DND-41 (cell line): ENCODE measurements at regions not wholly inside any gene's neighbourhood (a gene's known extent, or its start where the extent isn't known, plus 50 kb on each side); places are given as distances from the start of the nearest gene placed in this dataset.
"Not testable (repeated sequence)": the region's sequence is repeated elsewhere in the genome, so short reads cannot be mapped to it uniquely, and the experiment has no call there.

Experiments
- ATAC-seq: fragments of 200-7000 bp; cut with Tn5 transposase; 3 replicates; pipeline ENCODE4 v1.9.1; 2021; ENCODE audit warnings: low read depth; ENCODE audit not compliant: insufficient read depth
- DNase-seq: peaks from one replicate; pipeline ENCODE4 v3.0.0-alpha.2; 2020
- H2AFZ ChIP-seq: 2 replicates; pipeline ENCODE4 v1.6.0; 2012; ENCODE audit warnings: low read depth, low read length
- H3K27ac ChIP-seq: 2 replicates; pipeline ENCODE4 v1.5.1; 2012; ENCODE audit warnings: low read length, inconsistent platforms
- H3K27me3 ChIP-seq: fragments of 200-600 bp; sonication (generic); 2 replicates; pipeline ENCODE4 v1.6.0; 2012; ENCODE audit warnings: low read length, mild to moderate bottlenecking, inconsistent platforms; ENCODE audit not compliant: insufficient read depth, poor library complexity
- H3K36me3 ChIP-seq: 2 replicates; pipeline ENCODE4 v1.5.1; 2012; ENCODE audit warnings: low read length, inconsistent platforms; ENCODE audit not compliant: insufficient read depth
- H3K4me1 ChIP-seq: 2 replicates; pipeline ENCODE4 v1.5.1; 2012; ENCODE audit warnings: mild to moderate bottlenecking, low read length; ENCODE audit not compliant: insufficient read depth
- H3K4me2 ChIP-seq: 2 replicates; pipeline ENCODE4 v1.6.0; 2012; ENCODE audit warnings: mild to moderate bottlenecking, moderate library complexity, low read length, inconsistent platforms; ENCODE audit not compliant: insufficient read depth
- H3K4me3 ChIP-seq, 2 experiments: fragments of 200-600 bp in 1 of 2; shearing (Covaris generic) in 1 of 2; 2 replicates each; pipeline ENCODE4 v1.5.1; 2012 to 2016; ENCODE audit warnings: inconsistent platforms in 2 of 2, low read length in 2 of 2, mild to moderate bottlenecking in 2 of 2, low read depth in 1 of 2, moderate library complexity in 1 of 2
- H3K79me2 ChIP-seq: 2 replicates; pipeline ENCODE4 v1.6.0; 2012; ENCODE audit warnings: low read length, inconsistent platforms; ENCODE audit not compliant: insufficient read depth
- H3K9ac ChIP-seq: 2 replicates; pipeline ENCODE4 v1.6.0; 2012; ENCODE audit warnings: low read depth, mild to moderate bottlenecking, inconsistent platforms, low read length, moderate library complexity
- H3K9me3 ChIP-seq: 2 replicates; pipeline ENCODE4 v1.5.1; 2012; ENCODE audit warnings: low read length, moderate library complexity, mild to moderate bottlenecking, inconsistent platforms; ENCODE audit not compliant: insufficient read depth, severe bottlenecking
- H4K20me1 ChIP-seq: 2 replicates; pipeline ENCODE4 v1.6.0; 2012; ENCODE audit warnings: low read length; ENCODE audit not compliant: insufficient read depth
- EZH2 ChIP-seq: IDR thresholded peaks from 3 replicates; pipeline ENCODE4 v1.6.1; 2012; ENCODE audit warnings: borderline replicate concordance, low read depth, mild to moderate bottlenecking, moderate library complexity, low read length, inconsistent platforms; ENCODE audit not compliant: severe bottlenecking
- TF ChIP-seq, protein P1 (sequence below): IDR thresholded peaks from 2 replicates; pipeline ENCODE4 v1.5.1; 2012; ENCODE audit warnings: borderline replicate concordance, low read length, moderate library complexity, mild to moderate bottlenecking; ENCODE audit not compliant: poor library complexity, severe bottlenecking; ENCODE audit errors: extremely low read depth

DNA sequence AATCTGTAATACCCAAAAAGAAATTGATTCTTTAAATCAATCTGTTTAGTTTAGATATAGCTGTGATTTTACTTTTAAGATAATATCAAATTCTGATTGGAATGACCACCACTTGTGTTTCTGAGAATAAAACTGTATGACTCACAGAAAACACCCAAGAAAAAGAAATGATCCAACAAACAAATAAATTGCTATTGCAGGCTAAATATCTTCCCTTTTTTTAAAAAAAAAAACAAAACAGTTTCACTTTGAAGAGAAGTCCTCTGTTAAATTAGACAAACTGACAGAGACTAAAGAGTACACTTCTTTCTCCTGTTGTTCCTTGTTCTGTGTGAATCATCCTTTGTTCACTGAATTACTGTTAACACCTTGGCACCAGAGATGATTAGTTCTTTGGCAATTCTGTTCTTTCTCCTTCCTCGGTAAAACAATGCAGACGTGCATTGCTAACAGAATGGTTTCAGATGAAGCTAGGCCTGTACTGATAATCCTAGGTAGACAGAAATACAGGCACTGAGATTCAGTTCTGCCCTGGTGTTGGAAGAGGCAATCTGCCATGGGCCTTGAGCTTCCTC lies 895.2 kb upstream of the CITED2 start:
- no peak for ATAC-seq
- no peaks in the 10 kb centered on the region for H4K20me1 ChIP-seq

DNA sequence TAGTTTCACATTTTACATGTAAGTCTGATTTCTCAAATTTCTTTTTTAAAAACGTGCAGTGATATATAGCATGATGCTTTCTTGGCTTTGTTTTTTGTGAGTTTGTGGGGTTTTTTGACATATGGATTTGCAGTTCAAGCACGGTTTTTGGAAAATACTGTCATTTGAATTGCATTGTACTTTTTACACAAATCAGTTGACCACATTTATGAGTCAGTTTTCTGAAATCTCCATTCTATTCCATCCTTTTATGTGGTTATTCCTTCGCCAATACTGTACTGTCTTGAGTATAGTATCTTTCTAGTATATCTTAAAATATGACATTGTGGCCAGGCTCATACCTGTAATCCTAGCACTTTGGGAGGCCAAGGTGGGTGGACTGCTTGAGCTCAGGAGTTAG lies 890.0 kb upstream of the CITED2 start:
- Histone ChIP-seq H2AFZ (no peak overlapping the region), H3K36me3 (no peaks in the 10 kb centered on the region), H3K4me1 (no peaks in the 10 kb centered on the region), H3K27me3 (no peaks in the 10 kb centered on the region), H3K9ac (no peak overlapping the region), H3K27ac (no peak overlapping the region), H3K4me3 (no peak overlapping the region), H3K79me2 (no peaks in the 10 kb centered on the region), H3K9me3 (no peaks in the 10 kb centered on the region), H4K20me1 (no peaks in the 10 kb centered on the region), H3K4me2 (no peak overlapping the region)
- ATAC-seq (no peak), DNase-seq (no peak)
- TF ChIP-seq EZH2, result no peak
- TF ChIP-seq, protein P1, sequence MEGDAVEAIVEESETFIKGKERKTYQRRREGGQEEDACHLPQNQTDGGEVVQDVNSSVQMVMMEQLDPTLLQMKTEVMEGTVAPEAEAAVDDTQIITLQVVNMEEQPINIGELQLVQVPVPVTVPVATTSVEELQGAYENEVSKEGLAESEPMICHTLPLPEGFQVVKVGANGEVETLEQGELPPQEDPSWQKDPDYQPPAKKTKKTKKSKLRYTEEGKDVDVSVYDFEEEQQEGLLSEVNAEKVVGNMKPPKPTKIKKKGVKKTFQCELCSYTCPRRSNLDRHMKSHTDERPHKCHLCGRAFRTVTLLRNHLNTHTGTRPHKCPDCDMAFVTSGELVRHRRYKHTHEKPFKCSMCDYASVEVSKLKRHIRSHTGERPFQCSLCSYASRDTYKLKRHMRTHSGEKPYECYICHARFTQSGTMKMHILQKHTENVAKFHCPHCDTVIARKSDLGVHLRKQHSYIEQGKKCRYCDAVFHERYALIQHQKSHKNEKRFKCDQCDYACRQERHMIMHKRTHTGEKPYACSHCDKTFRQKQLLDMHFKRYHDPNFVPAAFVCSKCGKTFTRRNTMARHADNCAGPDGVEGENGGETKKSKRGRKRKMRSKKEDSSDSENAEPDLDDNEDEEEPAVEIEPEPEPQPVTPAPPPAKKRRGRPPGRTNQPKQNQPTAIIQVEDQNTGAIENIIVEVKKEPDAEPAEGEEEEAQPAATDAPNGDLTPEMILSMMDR, result no peak

More for the DNA sequence above, 895.2 kb upstream of the CITED2 start:
- no peak overlapping the region for H3K27ac ChIP-seq
- H3K79me2 ChIP-seq, result no peaks in the 10 kb centered on the region
- H3K27me3 ChIP-seq, result no peaks in the 10 kb centered on the region
- H3K9me3 ChIP-seq, result no peaks in the 10 kb centered on the region
- no peaks in the 10 kb centered on the region for H3K4me1 ChIP-seq
- H2AFZ ChIP-seq, result no peak overlapping the region
- H3K9ac ChIP-seq, result no peak overlapping the region
- DNase-seq, result no peak
- TF ChIP-seq, protein P1, result no peak
- no peak for TF ChIP-seq EZH2
- no peaks in the 10 kb centered on the region for H3K36me3 ChIP-seq
- H3K4me3 ChIP-seq, result no peak overlapping the region
- no peak overlapping the region for H3K4me2 ChIP-seq

DNA sequence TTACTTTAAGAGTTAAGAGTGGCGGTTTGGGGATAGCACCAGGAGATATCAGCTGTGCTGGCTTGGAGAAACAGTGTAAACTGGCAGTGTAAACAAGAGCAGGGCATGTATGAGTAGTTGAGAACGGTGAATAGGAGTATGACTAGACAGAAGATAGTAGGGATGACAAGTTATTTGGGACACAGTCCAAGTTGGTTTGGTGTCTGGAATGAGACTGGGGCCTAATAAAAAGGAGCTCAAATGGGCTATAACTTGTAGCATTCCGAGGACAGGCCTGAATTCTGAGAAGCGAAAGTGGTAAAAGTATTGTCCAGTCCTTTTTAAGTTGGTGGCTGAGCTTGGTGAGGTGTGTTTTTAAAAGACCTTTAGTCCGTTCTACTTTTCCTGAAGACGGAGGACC lies 883.9 kb upstream of the CITED2 start:
- H3K9ac ChIP-seq, H3K27me3 ChIP-seq, H3K4me3 ChIP-seq, ATAC-seq, H2AFZ ChIP-seq, H3K79me2 ChIP-seq, H4K20me1 ChIP-seq, H3K9me3 ChIP-seq, H3K36me3 ChIP-seq, H3K4me2 ChIP-seq, DNase-seq, H3K27ac ChIP-seq, H3K4me1 ChIP-seq: not testable (repeated sequence)

DNA sequence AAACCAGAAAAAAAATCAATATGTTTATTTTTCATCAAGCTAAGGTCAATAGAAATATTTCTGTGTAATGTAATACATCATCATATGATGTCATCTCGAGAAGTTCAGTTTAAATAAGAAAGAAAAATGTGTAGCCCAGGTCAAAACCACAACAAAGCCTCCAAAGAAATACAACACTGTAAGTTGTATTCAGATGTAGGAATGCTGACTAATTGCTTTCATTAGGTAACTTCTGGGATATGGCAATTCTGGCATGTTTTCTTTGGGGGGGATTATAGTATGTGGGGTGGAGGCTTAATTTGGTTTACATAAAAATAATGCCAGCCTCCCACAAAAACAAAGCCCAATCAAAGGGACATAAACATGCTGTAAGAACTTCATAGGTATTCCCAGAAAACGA lies 881.8 kb upstream of the CITED2 start:
- no peak overlapping the region for H3K4me3 ChIP-seq
- H3K4me2 ChIP-seq, result no peak overlapping the region
- DNase-seq (no peak), ATAC-seq (no peak)
- no peak for TF ChIP-seq EZH2
- TF ChIP-seq, protein P1, result no peak
- no peaks in the 10 kb centered on the region for H4K20me1 ChIP-seq
- H2AFZ ChIP-seq, result no peak overlapping the region
- no peaks in the 10 kb centered on the region for H3K79me2 ChIP-seq
- H3K27me3 ChIP-seq, result no peaks in the 10 kb centered on the region
- no peaks in the 10 kb centered on the region for H3K36me3 ChIP-seq
- no peak overlapping the region for H3K27ac ChIP-seq
- no peak overlapping the region for H3K9ac ChIP-seq
- H3K9me3 ChIP-seq, result no peaks in the 10 kb centered on the region
- H3K4me1 ChIP-seq, result no peaks in the 10 kb centered on the region
